HS-5 (cell line): ENCODE measurements at regions not wholly inside any gene's neighbourhood (a gene's known extent, or its start where the extent isn't known, plus 50 kb on each side); places are given as distances from the start of the nearest gene placed in this dataset.
"Not testable (repeated sequence)": the region's sequence is repeated elsewhere in the genome, so short reads cannot be mapped to it uniquely, and the experiment has no call there.

Experiments used
- DNase-seq: peaks from one replicate; pipeline ENCODE4 v3.0.0-alpha.2; 2012; ENCODE audit warnings: low read depth

DNA sequence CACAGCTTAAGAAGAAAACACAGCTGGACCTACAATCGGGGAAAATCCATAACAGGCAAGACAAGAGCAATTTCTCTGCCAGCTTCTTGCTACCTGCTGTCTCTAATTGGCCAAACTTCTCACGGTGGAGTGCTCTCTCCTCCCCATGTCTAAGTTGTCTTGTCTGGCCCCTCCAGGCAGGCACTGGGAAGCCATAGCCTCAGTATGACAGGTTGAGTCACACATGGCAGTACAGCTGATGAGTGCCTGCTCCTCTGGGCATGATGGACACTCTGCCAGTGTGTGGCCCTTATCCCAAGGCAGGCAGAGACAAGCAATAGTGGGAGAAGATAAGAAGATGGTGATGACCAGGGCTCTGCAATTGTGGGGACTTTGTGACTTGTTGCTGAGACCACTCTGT is 551.8 kb downstream of the DIPK2A start:
- no peak for DNase-seq

DNA sequence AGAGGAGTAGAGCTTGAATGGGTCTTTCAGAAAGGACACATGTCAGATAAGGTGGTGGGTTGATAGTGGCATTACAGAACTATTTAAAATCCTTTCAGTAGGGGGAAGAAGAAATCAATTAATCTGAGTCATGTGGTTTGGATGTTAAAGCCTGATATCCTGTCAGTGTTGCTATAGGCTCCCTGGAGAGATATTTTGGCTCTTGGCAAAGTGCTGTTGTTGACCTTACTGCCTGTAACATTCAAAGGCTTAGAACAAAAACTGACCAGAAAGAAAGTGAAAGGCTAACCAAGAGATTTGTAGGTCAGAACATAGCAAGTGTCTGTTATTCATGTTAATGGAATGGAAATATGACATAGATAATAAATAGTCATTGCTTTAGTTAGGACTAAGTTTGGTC is 552.9 kb downstream of the DIPK2A start:
- no peak for DNase-seq

DNA sequence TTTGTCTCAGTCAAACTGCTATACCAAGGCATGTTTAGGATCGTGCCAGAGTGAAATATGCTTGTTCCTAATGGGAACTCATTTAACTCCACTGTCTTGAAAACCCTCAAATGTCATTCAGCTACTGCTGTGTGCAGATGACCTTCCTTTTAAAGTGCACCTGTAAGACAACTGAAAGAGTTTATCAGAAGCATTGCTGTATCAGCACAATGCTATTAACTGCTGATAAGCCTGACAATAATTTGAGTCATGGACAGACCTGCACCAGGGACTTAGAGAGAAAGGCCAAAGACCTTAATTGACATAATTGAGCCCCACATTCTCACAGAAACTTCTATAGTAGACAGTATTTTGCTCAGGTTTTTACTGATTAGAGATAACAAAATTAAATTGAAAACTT is 557.9 kb downstream of the DIPK2A start:
- no peak for DNase-seq

- DNase-seq, result no peak
Observed at GRCh38 chr3:144544871-144545270, 573.2 kb downstream of the DIPK2A start.

DNA sequence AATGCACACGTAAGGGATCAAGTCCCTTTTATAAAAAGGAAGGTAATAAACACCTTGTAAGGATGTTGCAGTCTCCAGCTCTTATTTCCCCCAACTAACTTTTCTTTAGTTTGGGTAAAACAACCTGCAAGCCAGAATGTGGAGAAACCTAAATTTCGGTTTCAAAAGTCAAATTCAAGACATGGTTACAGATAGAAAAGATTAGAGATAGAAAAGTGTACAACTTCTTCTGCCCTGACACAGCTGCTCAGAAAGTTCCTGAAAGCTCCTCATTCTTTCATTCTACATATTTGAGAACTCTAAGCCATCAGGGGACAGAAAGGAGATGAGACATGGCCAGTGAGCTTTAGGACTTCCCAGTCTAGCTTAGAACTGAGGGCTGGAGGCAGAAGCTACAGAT is 574.9 kb downstream of the DIPK2A start:
- DNase-seq, result no peak

GRCh38 chr3:144548346-144548745 is 576.7 kb downstream of the DIPK2A start:
- no peak for DNase-seq

DNA sequence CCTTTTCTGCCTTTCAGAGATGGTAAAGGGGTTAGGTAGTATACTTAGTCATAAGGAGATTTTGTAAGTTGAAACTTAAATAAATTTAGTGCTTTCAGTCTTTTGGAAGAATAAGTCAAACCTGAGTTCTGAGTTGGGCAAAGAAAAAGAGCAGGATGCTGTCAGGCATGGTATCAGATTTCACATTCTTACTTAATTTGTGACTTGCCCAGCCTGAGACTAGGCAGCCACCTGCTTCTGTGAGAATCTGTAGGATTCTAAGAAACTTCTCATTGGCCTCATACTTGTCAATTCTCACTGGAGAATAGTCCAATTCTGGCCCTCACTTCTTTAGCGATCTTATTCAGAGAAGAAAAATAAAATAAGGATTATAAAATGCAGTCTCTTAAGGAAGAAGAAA is 577.5 kb downstream of the DIPK2A start:
- DNase-seq, result no peak

DNA sequence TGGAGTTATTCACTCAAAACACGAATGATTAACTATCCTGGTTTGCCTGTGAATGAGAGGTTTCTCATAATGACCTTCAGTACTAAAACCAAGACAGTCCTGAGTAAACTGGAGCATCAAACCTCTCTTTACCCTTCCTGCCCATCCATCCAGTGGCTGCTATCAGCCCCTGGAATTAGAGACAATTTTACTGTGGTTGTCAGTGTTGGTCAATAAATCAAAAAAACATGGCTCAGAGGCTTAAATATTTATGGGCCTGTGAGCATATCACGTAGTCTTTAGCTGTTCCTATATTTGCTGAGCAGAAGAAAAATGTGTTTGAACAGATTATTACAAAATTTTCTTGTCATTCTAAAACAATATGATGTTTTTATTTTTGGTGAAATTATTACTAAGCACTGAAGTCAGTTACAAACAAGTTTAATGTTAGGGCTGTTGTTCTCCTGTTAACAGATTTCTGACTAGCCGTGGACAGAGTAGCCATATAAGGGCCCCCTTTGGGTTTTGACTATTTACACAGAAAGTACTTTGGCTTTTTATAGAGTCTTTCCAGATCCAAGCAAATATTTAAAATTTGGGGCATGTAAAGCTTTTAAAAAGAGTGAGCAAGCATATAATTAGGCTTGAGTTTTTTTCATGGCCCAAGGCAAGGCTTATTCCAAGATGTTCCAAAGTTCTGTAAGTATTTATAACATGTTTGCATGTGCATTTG is 580.9 kb downstream of the DIPK2A start:
- no peak for DNase-seq

- DNase-seq, result no peak
Observed at GRCh38 chr3:144553301-144553700, 581.7 kb downstream of the DIPK2A start.

DNA sequence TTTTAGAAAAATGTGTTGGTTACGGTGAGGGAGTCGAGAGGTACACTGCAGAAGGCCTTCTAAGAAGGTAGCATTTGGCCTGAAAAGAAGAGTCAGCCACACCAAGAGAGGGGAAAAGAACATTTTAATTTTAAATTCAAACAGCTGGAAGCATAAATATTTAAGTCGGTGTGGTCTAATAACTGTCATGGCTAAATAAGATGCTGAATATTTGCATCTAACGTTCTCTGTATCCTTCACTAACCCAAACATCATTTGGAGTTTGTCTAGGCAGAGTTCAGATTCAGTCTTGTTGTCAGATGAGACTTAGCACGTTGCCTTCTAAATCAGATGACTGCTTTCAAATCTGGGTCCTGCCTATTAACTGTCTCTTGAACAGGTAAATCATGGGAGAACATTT is 583.3 kb downstream of the DIPK2A start:
- DNase-seq, result no peak

DNA sequence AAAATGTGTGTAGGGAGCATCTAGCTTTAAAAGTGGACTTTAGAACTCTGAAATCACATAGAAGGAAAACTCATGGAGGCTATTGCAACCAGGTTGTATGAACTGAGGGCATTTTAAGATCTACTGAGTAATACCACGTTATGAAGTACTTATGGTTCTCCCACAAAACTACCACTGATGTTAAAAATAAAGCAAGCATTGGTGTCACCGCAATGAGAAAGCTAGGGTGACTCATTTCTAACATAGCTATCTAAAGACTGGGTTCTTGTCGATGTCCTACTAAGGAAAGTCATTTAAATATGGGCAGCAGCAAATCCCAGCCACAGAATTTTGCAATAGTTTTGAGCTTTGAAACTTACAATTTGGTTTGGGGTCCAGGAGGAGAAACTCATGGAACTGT is 584.8 kb downstream of the DIPK2A start:
- DNase-seq, result peak; percentile 48

GRCh38 chr3:144557515-144557914 is 585.9 kb downstream of the DIPK2A start:
- DNase-seq, result peak; percentile 19

- no peak for DNase-seq
Observed at GRCh38 chr3:144564011-144564410, 592.4 kb downstream of the DIPK2A start.

DNA sequence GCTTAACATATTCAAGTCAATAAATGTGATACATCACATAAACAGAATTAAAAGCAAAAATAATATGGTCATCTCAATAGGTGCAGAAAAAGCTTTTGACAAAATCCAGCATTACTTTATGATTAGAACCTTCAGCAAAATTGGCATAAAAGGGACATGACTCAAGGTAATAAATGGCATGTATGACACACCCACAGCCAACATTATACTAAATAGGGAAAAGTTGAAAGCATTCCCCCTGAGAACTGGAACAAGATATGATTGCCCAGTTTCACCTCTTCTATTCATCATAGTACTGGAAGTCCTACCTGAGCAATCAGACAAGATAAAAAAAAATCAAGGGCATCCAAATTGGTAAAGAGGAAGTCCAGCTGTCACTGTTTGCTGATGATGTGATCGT is 594.7 kb downstream of the DIPK2A start:
- no peak for DNase-seq

- DNase-seq, result no peak
Observed at GRCh38 chr3:144569651-144570050, 598.0 kb downstream of the DIPK2A start.

DNA sequence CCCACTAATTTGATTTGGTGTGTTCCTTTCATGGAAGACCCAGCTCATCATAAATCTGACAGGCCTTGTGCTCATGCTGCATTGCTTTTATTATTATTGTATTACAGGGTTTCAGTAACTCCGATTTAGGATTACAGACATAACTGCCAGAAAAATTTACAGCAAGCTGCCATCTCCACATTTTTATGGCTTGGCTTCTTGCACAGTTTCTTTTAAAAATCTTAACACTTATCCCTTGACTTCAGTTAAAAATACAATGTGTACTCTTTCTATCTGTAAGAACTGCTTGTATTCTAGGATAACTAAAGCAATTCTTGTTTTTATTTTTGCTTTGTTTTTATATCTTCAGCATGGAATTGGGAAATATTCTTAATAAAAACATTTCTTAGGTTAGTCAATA is 612.2 kb downstream of the DIPK2A start:
- DNase-seq, result no peak

DNA sequence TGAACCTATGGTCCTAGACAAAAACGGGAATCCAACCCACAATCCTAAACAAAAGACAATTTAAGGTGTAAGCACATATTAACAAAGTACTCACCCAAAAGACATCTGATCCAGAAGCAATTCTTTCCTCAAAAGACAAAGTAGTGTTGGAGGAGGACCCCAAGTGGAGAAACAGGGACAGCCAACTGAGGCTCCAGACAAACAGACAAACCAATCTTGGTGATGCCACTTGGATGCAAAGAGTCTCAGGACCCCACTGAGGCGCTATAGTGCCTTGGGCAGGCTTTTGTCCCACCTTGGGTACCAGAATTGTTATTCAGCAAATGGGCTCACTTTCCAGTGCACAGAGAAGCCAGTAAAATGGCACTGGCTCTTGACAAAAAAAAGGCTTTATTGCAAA is 613.8 kb downstream of the DIPK2A start:
- no peak for DNase-seq

GRCh38 chr3:144585953-144586352 is 614.3 kb downstream of the DIPK2A start:
- no peak for DNase-seq

DNA sequence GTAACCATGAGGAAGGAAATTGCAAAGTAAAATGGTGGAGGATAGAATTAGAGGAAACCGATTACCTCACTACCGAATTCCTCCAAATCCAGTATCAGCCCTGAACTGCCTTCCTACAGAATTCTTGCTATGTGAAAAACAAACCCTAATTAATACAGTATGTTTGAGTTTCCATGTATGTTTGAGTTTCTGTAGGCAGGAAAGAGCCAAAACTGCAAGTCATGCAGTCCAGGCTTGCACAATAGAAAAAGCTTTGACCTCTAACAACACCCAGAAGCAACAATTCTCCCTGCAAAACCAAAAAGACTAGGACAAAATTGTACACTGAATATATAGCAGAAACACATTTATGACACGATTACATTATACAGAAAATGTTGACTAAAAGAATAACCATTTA is 614.8 kb downstream of the DIPK2A start:
- DNase-seq, result peak; percentile 22

DNA sequence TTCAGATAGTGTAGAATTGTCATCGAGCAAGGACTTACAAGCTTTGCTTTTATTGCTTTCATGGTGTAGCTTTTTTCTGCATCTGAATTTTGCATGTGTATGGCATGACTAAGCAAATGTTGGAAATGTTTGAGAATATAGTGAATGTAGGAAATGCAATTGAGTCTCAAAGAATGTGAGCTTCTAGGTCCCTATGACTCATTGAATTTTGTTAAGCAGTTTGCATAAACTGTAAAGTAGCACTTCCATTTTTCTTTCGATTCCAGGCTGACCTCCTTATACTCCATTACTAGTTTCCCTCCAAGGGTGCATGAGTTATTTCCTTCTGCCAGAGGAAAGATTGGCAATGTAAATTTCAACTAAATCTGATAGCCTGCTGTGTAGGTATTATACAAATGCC is 619.2 kb downstream of the DIPK2A start:
- peak; percentile 76 for DNase-seq

DNA sequence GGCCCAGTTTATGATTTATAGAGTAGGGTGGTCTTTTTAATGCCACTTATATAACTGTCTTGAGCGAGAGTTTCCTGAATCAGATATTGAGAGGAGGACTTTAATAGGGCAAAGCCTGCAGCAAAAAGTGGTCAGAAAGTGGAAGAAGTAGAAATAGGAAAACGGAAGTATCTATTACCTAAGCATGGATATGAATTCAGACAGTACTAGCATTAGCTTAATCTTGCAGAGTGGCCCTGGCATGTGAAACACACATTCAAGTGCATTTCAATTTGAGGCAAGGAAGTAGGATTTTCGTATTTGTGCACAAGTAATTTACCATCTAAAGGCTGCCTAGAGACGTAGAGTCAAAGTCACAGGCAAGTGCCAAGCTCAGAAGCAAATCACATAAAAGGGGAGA is 622.3 kb downstream of the DIPK2A start:
- DNase-seq, result no peak

DNA sequence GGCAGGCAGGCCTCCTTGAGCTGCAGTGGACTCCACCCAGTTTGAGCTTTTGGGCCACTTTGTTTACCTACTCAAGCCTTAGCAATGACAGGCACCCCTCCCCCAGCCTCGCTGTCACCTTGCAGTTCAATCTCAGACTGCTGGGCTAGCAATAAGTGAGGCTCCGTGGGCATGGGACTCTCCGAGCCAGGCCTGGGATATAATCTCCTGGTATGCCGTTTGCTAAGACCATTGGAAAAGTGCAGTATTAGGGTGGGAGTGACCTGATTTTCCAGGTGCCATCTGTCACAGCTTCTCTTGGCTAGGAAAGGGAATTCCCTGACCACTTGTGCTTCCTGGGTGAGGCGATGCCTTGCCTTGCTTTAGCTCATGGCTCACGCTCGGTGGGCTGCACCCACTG is 648.6 kb downstream of the DIPK2A start:
- DNase-seq, result not testable (repeated sequence)

- DNase-seq, result no peak
Observed at GRCh38 chr3:144622845-144623244, 651.2 kb downstream of the DIPK2A start.

- DNase-seq, result no peak
Observed at GRCh38 chr3:144624656-144625055, 653.0 kb downstream of the DIPK2A start.

DNA sequence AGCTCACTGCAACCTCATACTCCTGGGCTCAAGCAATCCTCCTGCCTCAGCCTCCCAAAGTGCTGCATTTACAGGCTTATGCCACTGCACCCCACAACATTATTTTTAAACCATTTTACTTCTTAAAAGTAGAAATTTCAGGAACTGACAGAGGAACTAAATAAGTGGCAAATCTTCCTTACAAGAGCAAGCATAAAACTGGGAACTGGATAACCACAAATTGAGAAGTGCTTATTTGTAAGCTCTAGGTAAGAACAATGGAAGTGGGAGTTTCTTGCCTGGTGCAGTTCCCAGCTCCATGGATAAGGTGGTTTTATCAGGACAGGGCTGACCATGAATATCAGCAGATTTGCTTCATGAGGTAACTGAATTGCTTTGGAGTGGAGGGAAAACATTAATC is 655.2 kb downstream of the DIPK2A start:
- no peak for DNase-seq
